ENCODE measurements at regions not wholly inside any gene's neighbourhood (a gene's known extent, or its start where the extent isn't known, plus 50 kb on each side); places are given as distances from the start of the nearest gene placed in this dataset.

- Histone ChIP-seq H3K4me1 (ENCODE audit: insufficient read depth, low read length) (no peaks in the 10 kb centered on the region), H3K79me2 (ENCODE audit: low read length) (no peaks in the 10 kb centered on the region), H3K27me3 (ENCODE audit: low read length) (no peaks in the 10 kb centered on the region), H3K36me3 (ENCODE audit: low read depth, low read length) (no peaks in the 10 kb centered on the region), H3K27ac (ENCODE audit: low read length) (no peak overlapping the region), H3F3A (ENCODE audit: low read length, unreplicated experiment) (no peaks in the 10 kb centered on the region), H3K4me3 (ENCODE audit: low read length) (no peak overlapping the region), H2AFZ (ENCODE audit: low read length) (no peak overlapping the region), H3K4me2 (ENCODE audit: low read length) (no peak overlapping the region), H3K9me2 (replicated peaks; ENCODE audit: low read length) (no peaks in the 10 kb centered on the region), H3K9me3 (ENCODE audit: low read length) (no peaks in the 10 kb centered on the region), H4K20me1 (ENCODE audit: low read length) (no peaks in the 10 kb centered on the region), H3K9ac (ENCODE audit: low read length) (no peak overlapping the region)
- no TSS peak for BruUV-seq (replicated peaks)
- DNase-seq = no peak
- ChIA-PET CTCF (no interaction called here), POLR2A (ENCODE audit: unreplicated experiment) (no interaction called here)
- TF ChIP-seq EZH2 (IDR thresholded peaks at IDR 0.05; ENCODE audit: low read length, unreplicated experiment) = no peak
- no peak for TF ChIP-seq EZH2phosphoT487 (IDR thresholded peaks at IDR 0.05; ENCODE audit: borderline replicate concordance, low read length)
- intact Hi-C loops (cut with micrococcal nuclease) = no loop called here
- ATAC-seq = no peak
Measured at GRCh38 chr2:180463608-180464007, 456.5 kb upstream of the CWC22 start.

DNA sequence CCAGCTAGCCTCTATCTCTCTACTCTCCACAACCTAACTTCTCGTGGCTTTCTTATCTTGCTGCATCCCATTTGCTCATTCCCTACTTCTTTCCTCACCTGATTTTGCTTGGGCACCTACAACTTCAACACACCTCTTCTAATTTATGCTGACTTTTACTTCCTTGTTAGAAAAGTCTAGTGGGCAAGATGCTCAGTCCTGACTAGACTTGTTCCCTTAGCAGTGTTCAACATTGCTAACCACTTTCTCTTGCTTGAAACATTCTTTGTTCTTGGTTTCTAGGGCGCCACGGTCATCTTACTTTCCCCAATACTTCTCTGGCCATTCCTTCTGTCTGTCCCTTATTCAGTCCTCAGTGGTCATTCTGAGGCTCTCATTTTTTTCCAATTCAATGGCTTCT is 454.7 kb upstream of the CWC22 start:
- TF ChIP-seq, protein P1, sequence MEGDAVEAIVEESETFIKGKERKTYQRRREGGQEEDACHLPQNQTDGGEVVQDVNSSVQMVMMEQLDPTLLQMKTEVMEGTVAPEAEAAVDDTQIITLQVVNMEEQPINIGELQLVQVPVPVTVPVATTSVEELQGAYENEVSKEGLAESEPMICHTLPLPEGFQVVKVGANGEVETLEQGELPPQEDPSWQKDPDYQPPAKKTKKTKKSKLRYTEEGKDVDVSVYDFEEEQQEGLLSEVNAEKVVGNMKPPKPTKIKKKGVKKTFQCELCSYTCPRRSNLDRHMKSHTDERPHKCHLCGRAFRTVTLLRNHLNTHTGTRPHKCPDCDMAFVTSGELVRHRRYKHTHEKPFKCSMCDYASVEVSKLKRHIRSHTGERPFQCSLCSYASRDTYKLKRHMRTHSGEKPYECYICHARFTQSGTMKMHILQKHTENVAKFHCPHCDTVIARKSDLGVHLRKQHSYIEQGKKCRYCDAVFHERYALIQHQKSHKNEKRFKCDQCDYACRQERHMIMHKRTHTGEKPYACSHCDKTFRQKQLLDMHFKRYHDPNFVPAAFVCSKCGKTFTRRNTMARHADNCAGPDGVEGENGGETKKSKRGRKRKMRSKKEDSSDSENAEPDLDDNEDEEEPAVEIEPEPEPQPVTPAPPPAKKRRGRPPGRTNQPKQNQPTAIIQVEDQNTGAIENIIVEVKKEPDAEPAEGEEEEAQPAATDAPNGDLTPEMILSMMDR (conservative IDR thresholded peaks at IDR 0.05; ENCODE audit: low read depth, low read length) = no peak
- Histone ChIP-seq H3K9me2 (replicated peaks; ENCODE audit: low read length) (no peaks in the 10 kb centered on the region), H3K9ac (ENCODE audit: low read length) (no peak overlapping the region), H3F3A (ENCODE audit: low read length, unreplicated experiment) (no peaks in the 10 kb centered on the region), H3K27me3 (ENCODE audit: low read length) (no peaks in the 10 kb centered on the region), H3K9me3 (ENCODE audit: low read length) (no peaks in the 10 kb centered on the region), H3K4me2 (ENCODE audit: low read length) (no peak overlapping the region), H3K4me1 (ENCODE audit: insufficient read depth, low read length) (no peaks in the 10 kb centered on the region), H3K27ac (ENCODE audit: low read length) (no peak overlapping the region), H2AFZ (ENCODE audit: low read length) (no peak overlapping the region), H3K4me3 (ENCODE audit: low read length) (no peak overlapping the region), H3K79me2 (ENCODE audit: low read length) (no peaks in the 10 kb centered on the region), H3K36me3 (ENCODE audit: low read depth, low read length) (no peaks in the 10 kb centered on the region), H4K20me1 (ENCODE audit: low read length) (no peaks in the 10 kb centered on the region)
- ATAC-seq (no peak), DNase-seq (no peak)
- BruUV-seq (replicated peaks) = no TSS peak
- ChIA-PET POLR2A (ENCODE audit: unreplicated experiment) (no interaction called here), CTCF (no interaction called here)
- intact Hi-C loops (cut with micrococcal nuclease) = no loop called here

GRCh38 chr2:180456801-180457200 is 449.7 kb upstream of the CWC22 start:
- Histone ChIP-seq H3K27me3 (ENCODE audit: low read length) (no peaks in the 10 kb centered on the region), H3K9me3 (ENCODE audit: low read length) (no peaks in the 10 kb centered on the region), H3K4me3 (ENCODE audit: low read length) (no peak overlapping the region), H3K36me3 (ENCODE audit: low read depth, low read length) (no peaks in the 10 kb centered on the region), H3K27ac (ENCODE audit: low read length) (no peak overlapping the region), H2AFZ (ENCODE audit: low read length) (no peak overlapping the region), H4K20me1 (ENCODE audit: low read length) (no peaks in the 10 kb centered on the region), H3K4me2 (ENCODE audit: low read length) (no peak overlapping the region), H3K79me2 (ENCODE audit: low read length) (no peaks in the 10 kb centered on the region), H3K9me2 (replicated peaks; ENCODE audit: low read length) (no peaks in the 10 kb centered on the region), H3F3A (ENCODE audit: low read length, unreplicated experiment) (no peaks in the 10 kb centered on the region), H3K4me1 (ENCODE audit: insufficient read depth, low read length) (no peaks in the 10 kb centered on the region), H3K9ac (ENCODE audit: low read length) (no peak overlapping the region)
- ChIA-PET POLR2A (ENCODE audit: unreplicated experiment) (no interaction called here), CTCF (no interaction called here)
- BruUV-seq (replicated peaks) = no TSS peak
- intact Hi-C loops (cut with micrococcal nuclease) = no loop called here
- DNase-seq = no peak
- no peak for ATAC-seq
- TF ChIP-seq EZH2phosphoT487 (IDR thresholded peaks at IDR 0.05; ENCODE audit: borderline replicate concordance, low read length) = no peak
- TF ChIP-seq, protein P1 (conservative IDR thresholded peaks at IDR 0.05; ENCODE audit: low read depth, low read length) = no peak
- TF ChIP-seq EZH2 (IDR thresholded peaks at IDR 0.05; ENCODE audit: low read length, unreplicated experiment) = no peak
